ENCODE measurements at regions not wholly inside any gene's neighbourhood (a gene's known extent, or its start where the extent isn't known, plus 50 kb on each side); places are given as distances from the start of the nearest gene placed in this dataset.

GRCh38 chr4:135834471-135834870 is 1632.9 kb upstream of the PABPC4L start (continued):
- TF ChIP-seq ZSCAN5A (tag by site-specific recombination; IDR thresholded peaks at IDR 0.05), result no peak

- Histone ChIP-seq H3K4me1 (ENCODE audit: control insufficient read depth, insufficient read depth, low read length) (no peaks in the 10 kb centered on the region), H3K27ac (ENCODE audit: extremely low read depth, low read depth, low read length) (no peak overlapping the region), H3K4me3 (ENCODE audit: low read depth, low read length) (no peak overlapping the region), H3K36me3 (ENCODE audit: control insufficient read depth in 2 of 2, insufficient read depth in 1 of 2, low read length in 2 of 2) (no peaks in the 10 kb centered on the region), H3K9me3 (ENCODE audit: control insufficient read depth, insufficient read depth, low read depth, low read length) (no peaks in the 10 kb centered on the region)
- POLR2A ChIA-PET, result no interaction called here
- TF ChIP-seq ZNF449 (tag by site-specific recombination; IDR thresholded peaks at IDR 0.05), result no peak
- TF ChIP-seq ZNF501 (tag by site-specific recombination; IDR thresholded peaks at IDR 0.05), result no peak
- no peak for TF ChIP-seq GLIS1 (tag by site-specific recombination; IDR thresholded peaks at IDR 0.05)
- no peak for TF ChIP-seq ZNF785 (tag by site-specific recombination; IDR thresholded peaks at IDR 0.05)
- no peak for TF ChIP-seq ZBTB44 (tag by site-specific recombination; IDR thresholded peaks at IDR 0.05)
- no peak for TF ChIP-seq ZNF658 (tag by site-specific recombination; IDR thresholded peaks at IDR 0.05)
- TF ChIP-seq ZNF670 (tag by site-specific recombination; IDR thresholded peaks at IDR 0.05; ENCODE audit: low read depth), result no peak
- TF ChIP-seq ZNF664 (tag by site-specific recombination; IDR thresholded peaks at IDR 0.05), result no peak
- CTCF ChIA-PET, result no interaction called here
Observed at GRCh38 chr4:135833529-135833928, 1631.9 kb upstream of the PABPC4L start.

GRCh38 chr4:135824759-135825296 is 1623.2 kb upstream of the PABPC4L start:
- CTCF ChIA-PET, result interaction anchor here (0.7 kb wide), 1 partner anchor 774 kb away, joined by 3 read pairs; no protein-coding TSS in a partner anchor
- H3K36me3 ChIP-seq (ENCODE audit: control insufficient read depth in 2 of 2, insufficient read depth in 1 of 2, low read length in 2 of 2), result no peaks in the 10 kb centered on the region
- POLR2A ChIA-PET, result no interaction called here

GRCh38 chr4:135804785-135805184 is 1603.2 kb upstream of the PABPC4L start:
- Histone ChIP-seq H3K4me1 (ENCODE audit: control insufficient read depth, insufficient read depth, low read length) (no peaks in the 10 kb centered on the region), H3K4me3 (ENCODE audit: low read depth, low read length) (no peak overlapping the region), H3K36me3 (ENCODE audit: control insufficient read depth in 2 of 2, insufficient read depth in 1 of 2, low read length in 2 of 2) (no peaks in the 10 kb centered on the region), H3K27ac (ENCODE audit: extremely low read depth, low read depth, low read length) (no peak overlapping the region), H3K9me3 (ENCODE audit: control insufficient read depth, insufficient read depth, low read depth, low read length) (no peaks in the 10 kb centered on the region)
- ChIA-PET CTCF (no interaction called here), POLR2A (no interaction called here)
- TF ChIP-seq ZNF211 (tag by site-specific recombination; IDR thresholded peaks at IDR 0.05; ENCODE audit: low read depth) (no peak), PRDM10 (tag by site-specific recombination; IDR thresholded peaks at IDR 0.05) (no peak), ZNF148 (tag by site-specific recombination; IDR thresholded peaks at IDR 0.05; ENCODE audit: borderline replicate concordance) (no peak), ZNF169 (tag by site-specific recombination; IDR thresholded peaks at IDR 0.05) (no peak)

More at GRCh38 chr4:135824759-135825296, 1623.2 kb upstream of the PABPC4L start:
- H3K9me3 ChIP-seq (ENCODE audit: control insufficient read depth, insufficient read depth, low read depth, low read length), result no peaks in the 10 kb centered on the region
- H3K4me3 ChIP-seq (ENCODE audit: low read depth, low read length), result no peak overlapping the region
- H3K4me1 ChIP-seq (ENCODE audit: control insufficient read depth, insufficient read depth, low read length), result no peaks in the 10 kb centered on the region
- no peak overlapping the region for H3K27ac ChIP-seq (ENCODE audit: extremely low read depth, low read depth, low read length)
- TF ChIP-seq ZNF544 (tag by site-specific recombination; IDR thresholded peaks at IDR 0.05) (no peak), ZFP41 (tag by site-specific recombination; IDR thresholded peaks at IDR 0.05; ENCODE audit: borderline replicate concordance) (no peak), ZBTB17 (tag by site-specific recombination; IDR thresholded peaks at IDR 0.05) (no peak), ZNF830 (tag by site-specific recombination; IDR thresholded peaks at IDR 0.05; ENCODE audit: low read depth) (no peak), ZNF169 (tag by site-specific recombination; IDR thresholded peaks at IDR 0.05) (no peak), ZNF677 (tag by site-specific recombination; IDR thresholded peaks at IDR 0.05) (no peak), ZNF155 (tag by site-specific recombination; IDR thresholded peaks at IDR 0.05) (no peak)
